ENCODE measurements at regions not wholly inside any gene's neighbourhood (a gene's known extent, or its start where the extent isn't known, plus 50 kb on each side); places are given as distances from the start of the nearest gene placed in this dataset.

- no peak overlapping the region for H3K4me3 ChIP-seq
- in situ Hi-C loops (cut with MboI; ENCODE audit: low sequenced_read_pairs in 4 of 4) (no loop called here), intact Hi-C loops (cut with DNase I; ENCODE audit: low total_unique reads) (no loop called here)
- TF ChIP-seq POLR2A (IDR thresholded peaks at IDR 0.05) = no peak
- TF ChIP-seq CTCF (IDR thresholded peaks at IDR 0.05 in 4 of 5, conservative IDR thresholded peaks at IDR 0.05 in 1 of 5) = no peak
- no peak overlapping the region for H3K27ac ChIP-seq
- no peaks in the 10 kb centered on the region for H3K27me3 ChIP-seq
- DNase-seq (no peak), ATAC-seq (no peak)
- H3K36me3 ChIP-seq = no peaks in the 10 kb centered on the region
- H3K9me3 ChIP-seq = no peaks in the 10 kb centered on the region
- no peaks in the 10 kb centered on the region for H3K4me1 ChIP-seq
These were observed 205.3 kb upstream of the SYT4 start for GRCh38 chr18:43482600-43482999.

DNA sequence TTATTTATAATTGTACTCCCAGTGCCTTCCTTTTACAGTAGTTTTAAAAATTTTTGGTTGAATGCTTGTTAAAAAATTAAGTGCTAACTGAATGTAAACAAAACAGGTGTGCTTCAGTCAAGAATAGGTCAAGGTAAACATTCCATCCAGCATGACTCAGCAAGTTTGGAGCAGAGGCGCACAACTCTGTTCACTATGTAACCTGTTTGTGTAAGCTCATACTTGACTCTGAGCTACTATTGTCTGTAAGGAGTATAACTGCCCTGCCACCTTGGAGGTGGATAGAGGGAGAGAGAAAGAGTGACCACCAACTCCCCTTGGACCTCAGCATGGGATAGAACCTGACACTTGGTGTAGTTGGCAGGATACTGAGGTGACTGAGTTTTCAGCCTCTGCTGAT lies 207.4 kb upstream of the SYT4 start:
- no peak overlapping the region for H3K27ac ChIP-seq
- no peak overlapping the region for H3K4me3 ChIP-seq
- intact Hi-C loops (cut with DNase I; ENCODE audit: low total_unique reads) = no loop called here
- no peak for ATAC-seq
- in situ Hi-C loops (cut with MboI; ENCODE audit: low sequenced_read_pairs in 4 of 4) = no loop called here
- H3K9me3 ChIP-seq = no peaks in the 10 kb centered on the region
- no peaks in the 10 kb centered on the region for H3K27me3 ChIP-seq
- TF ChIP-seq CTCF (IDR thresholded peaks at IDR 0.05 in 4 of 5, conservative IDR thresholded peaks at IDR 0.05 in 1 of 5) = no peak
- no peak for TF ChIP-seq POLR2A (IDR thresholded peaks at IDR 0.05)
- H3K36me3 ChIP-seq = no peaks in the 10 kb centered on the region
- H3K4me1 ChIP-seq = no peaks in the 10 kb centered on the region
- DNase-seq = no peak

DNA sequence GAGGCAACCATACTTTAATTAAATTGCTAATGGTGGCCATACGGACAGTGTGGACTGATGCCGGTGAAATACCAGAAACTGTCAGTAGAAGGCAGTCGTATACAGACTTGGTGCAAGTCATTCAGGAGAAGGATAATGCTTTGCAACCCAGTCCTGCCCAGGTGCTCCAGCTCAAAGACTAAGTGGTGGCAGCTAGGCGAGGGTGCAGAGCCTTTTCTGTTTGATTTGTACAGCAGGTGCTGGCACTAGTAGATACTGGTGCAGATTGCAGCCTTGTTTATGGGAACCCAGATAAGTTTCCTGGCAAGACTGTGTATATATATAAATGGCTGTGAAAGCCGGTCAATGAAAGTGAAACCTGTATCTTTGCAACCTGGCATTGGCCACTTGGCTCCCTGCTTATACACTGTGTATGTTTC lies 208.3 kb upstream of the SYT4 start:
- H3K4me1 ChIP-seq = no peaks in the 10 kb centered on the region
- no peak for DNase-seq
- no peak for ATAC-seq
- H3K9me3 ChIP-seq = no peaks in the 10 kb centered on the region
- TF ChIP-seq POLR2A (IDR thresholded peaks at IDR 0.05) (no peak), CTCF (IDR thresholded peaks at IDR 0.05 in 4 of 5, conservative IDR thresholded peaks at IDR 0.05 in 1 of 5) (no peak)
- no peaks in the 10 kb centered on the region for H3K27me3 ChIP-seq
- no peaks in the 10 kb centered on the region for H3K36me3 ChIP-seq
- H3K4me3 ChIP-seq = no peak overlapping the region
- in situ Hi-C loops (cut with MboI; ENCODE audit: low sequenced_read_pairs in 4 of 4) = no loop called here
- intact Hi-C loops (cut with DNase I; ENCODE audit: low total_unique reads) = no loop called here
- H3K27ac ChIP-seq = no peak overlapping the region

DNA sequence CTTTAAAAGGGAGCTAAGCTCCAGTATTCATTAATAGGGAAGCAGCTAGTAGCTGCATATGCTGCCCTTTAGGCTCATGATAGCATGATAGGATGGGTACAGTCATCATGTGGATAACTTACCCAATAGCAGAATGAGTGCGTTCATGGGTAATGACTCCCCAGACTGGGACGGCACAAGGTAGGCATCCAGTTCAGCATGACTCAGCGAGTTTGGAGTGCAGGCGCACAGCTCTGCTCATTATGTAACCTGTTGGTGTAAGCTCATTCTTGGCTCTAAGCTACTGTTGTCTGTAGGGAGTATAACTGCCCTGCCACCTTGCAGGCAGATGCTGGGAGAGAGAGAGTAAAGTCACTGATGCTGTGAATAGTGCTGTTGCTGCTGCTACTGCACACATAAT lies 209.2 kb upstream of the SYT4 start:
- TF ChIP-seq CTCF (IDR thresholded peaks at IDR 0.05 in 4 of 5, conservative IDR thresholded peaks at IDR 0.05 in 1 of 5) (no peak), POLR2A (IDR thresholded peaks at IDR 0.05) (no peak)
- intact Hi-C loops (cut with DNase I; ENCODE audit: low total_unique reads) = no loop called here
- ATAC-seq = no peak

DNA sequence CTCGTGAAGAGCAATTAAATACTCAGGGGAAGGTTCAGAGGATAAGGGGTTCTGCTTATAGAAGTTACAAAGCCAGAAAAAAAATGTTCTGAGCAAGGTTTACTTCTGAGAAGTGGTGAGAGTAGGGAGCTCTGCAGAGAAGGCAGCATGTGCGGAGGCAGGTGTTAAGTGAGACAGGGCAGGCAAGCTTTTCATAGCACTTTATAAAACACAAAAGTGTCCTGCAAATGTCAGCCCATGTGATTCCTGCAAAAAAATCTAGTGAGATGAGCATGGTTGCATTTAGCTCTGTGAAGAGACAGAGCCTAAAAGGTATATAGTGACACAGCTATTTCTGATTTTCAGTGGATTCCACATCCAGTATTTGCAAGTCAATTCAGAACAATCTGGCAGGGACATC lies 223.8 kb upstream of the SYT4 start:
- ATAC-seq (no peak), DNase-seq (no peak)
- Histone ChIP-seq H3K4me3 (no peak overlapping the region), H3K4me1 (no peaks in the 10 kb centered on the region), H3K9me3 (no peaks in the 10 kb centered on the region), H3K27me3 (no peaks in the 10 kb centered on the region), H3K36me3 (no peaks in the 10 kb centered on the region), H3K27ac (no peak overlapping the region)
- no peak for TF ChIP-seq POLR2A (IDR thresholded peaks at IDR 0.05)
- TF ChIP-seq CTCF (IDR thresholded peaks at IDR 0.05 in 4 of 5, conservative IDR thresholded peaks at IDR 0.05 in 1 of 5) = no peak
- in situ Hi-C loops (cut with MboI; ENCODE audit: low sequenced_read_pairs in 4 of 4) = no loop called here
- intact Hi-C loops (cut with DNase I; ENCODE audit: low total_unique reads) = no loop called here

More for the DNA sequence above, 209.2 kb upstream of the SYT4 start:
- Histone ChIP-seq H3K4me3 (no peak overlapping the region), H3K27me3 (no peaks in the 10 kb centered on the region), H3K4me1 (no peaks in the 10 kb centered on the region), H3K36me3 (no peaks in the 10 kb centered on the region), H3K27ac (no peak overlapping the region), H3K9me3 (no peaks in the 10 kb centered on the region)
- in situ Hi-C loops (cut with MboI; ENCODE audit: low sequenced_read_pairs in 4 of 4) = no loop called here
- DNase-seq = no peak
